RPMI8226 (cell line): ENCODE measurements at regions not wholly inside any gene's neighbourhood (a gene's known extent, or its start where the extent isn't known, plus 50 kb on each side); places are given as distances from the start of the nearest gene placed in this dataset.
A peak's percentile ranks its signal among the peaks of the same experiment; 100 is the strongest.

Experiments used
- DNase-seq: peaks from one replicate; pipeline ENCODE4 v3.0.0-alpha.2; 2015

- DNase-seq = no peak
Observed at GRCh38 chr16:87077750-87078127, 239.5 kb downstream of the C16orf95 start.

- DNase-seq = no peak
Observed at GRCh38 chr16:87080571-87081167, 236.5 kb downstream of the C16orf95 start.

- DNase-seq = no peak
Observed at GRCh38 chr16:87085441-87085840, 231.8 kb downstream of the C16orf95 start.

GRCh38 chr16:87086156-87086555, 231.0 kb downstream of the C16orf95 start:
- no peak for DNase-seq

GRCh38 chr16:87086575-87086974, 230.6 kb downstream of the C16orf95 start:
- DNase-seq = no peak

GRCh38 chr16:87092958-87093357, 224.2 kb downstream of the C16orf95 start:
- DNase-seq = no peak

GRCh38 chr16:87093804-87094555, 223.2 kb downstream of the C16orf95 start:
- no peak for DNase-seq

- DNase-seq = no peak
Observed at GRCh38 chr16:87094556-87094865, 222.7 kb downstream of the C16orf95 start.

GRCh38 chr16:87095271-87095670, 221.9 kb downstream of the C16orf95 start:
- DNase-seq = no peak

- no peak for DNase-seq
Observed at GRCh38 chr16:87096746-87097333, 220.4 kb downstream of the C16orf95 start.

- peak; percentile 75 for DNase-seq
Observed at GRCh38 chr16:87098361-87098760, 218.8 kb downstream of the C16orf95 start.

- DNase-seq = no peak
Observed at GRCh38 chr16:87098976-87099720, 218.0 kb downstream of the C16orf95 start.

- DNase-seq = no peak
Observed at GRCh38 chr16:87100306-87101058, 216.7 kb downstream of the C16orf95 start.

GRCh38 chr16:87101903-87102302, 215.3 kb downstream of the C16orf95 start:
- no peak for DNase-seq

GRCh38 chr16:87107201-87107600, 210.0 kb downstream of the C16orf95 start:
- no peak for DNase-seq

GRCh38 chr16:87108278-87108677, 208.9 kb downstream of the C16orf95 start:
- DNase-seq = no peak

- no peak for DNase-seq
Observed at GRCh38 chr16:87108941-87109340, 208.3 kb downstream of the C16orf95 start.

- no peak for DNase-seq
Observed at GRCh38 chr16:87114832-87115231, 202.4 kb downstream of the C16orf95 start.

GRCh38 chr16:87115646-87116045, 201.5 kb downstream of the C16orf95 start:
- no peak for DNase-seq

GRCh38 chr16:87117936-87118335, 199.3 kb downstream of the C16orf95 start:
- DNase-seq = no peak

GRCh38 chr16:87119168-87119567, 198.0 kb downstream of the C16orf95 start:
- DNase-seq = no peak

GRCh38 chr16:87119748-87120147, 197.4 kb downstream of the C16orf95 start:
- no peak for DNase-seq

GRCh38 chr16:87121816-87122215, 195.4 kb downstream of the C16orf95 start:
- DNase-seq = no peak
